GM19240 (cell line): ENCODE measurements at regions not wholly inside any gene's neighbourhood (a gene's known extent, or its start where the extent isn't known, plus 50 kb on each side); places are given as distances from the start of the nearest gene placed in this dataset.
"Not testable (repeated sequence)": the region's sequence is repeated elsewhere in the genome, so short reads cannot be mapped to it uniquely, and the experiment has no call there.

ENCODE experiments used
- DNase-seq: peaks from one replicate; pipeline ENCODE4 v3.0.0; 2011; ENCODE audit warnings: low spot score; ENCODE audit not compliant: insufficient read length

DNA sequence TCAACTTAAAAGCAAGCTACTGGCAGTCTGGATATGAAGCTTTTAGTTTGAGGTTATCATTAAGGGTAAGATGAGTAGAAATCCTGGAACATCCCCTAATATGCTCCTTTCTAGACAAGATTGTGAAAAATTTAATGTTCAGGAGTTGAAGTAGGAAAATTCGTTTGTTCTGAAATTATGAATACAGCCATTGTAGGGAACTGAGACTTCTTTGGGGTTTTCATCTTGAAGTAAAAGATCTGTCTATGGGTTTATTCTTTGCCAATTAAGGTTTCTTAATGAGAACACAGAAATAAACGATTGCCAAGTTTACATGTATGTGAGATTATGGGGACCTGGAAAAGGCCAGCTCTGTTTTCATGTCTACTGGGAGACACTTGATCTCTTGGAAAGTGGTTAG lies 225.6 kb upstream of the MOCS1 start:
- DNase-seq: no peak

DNA sequence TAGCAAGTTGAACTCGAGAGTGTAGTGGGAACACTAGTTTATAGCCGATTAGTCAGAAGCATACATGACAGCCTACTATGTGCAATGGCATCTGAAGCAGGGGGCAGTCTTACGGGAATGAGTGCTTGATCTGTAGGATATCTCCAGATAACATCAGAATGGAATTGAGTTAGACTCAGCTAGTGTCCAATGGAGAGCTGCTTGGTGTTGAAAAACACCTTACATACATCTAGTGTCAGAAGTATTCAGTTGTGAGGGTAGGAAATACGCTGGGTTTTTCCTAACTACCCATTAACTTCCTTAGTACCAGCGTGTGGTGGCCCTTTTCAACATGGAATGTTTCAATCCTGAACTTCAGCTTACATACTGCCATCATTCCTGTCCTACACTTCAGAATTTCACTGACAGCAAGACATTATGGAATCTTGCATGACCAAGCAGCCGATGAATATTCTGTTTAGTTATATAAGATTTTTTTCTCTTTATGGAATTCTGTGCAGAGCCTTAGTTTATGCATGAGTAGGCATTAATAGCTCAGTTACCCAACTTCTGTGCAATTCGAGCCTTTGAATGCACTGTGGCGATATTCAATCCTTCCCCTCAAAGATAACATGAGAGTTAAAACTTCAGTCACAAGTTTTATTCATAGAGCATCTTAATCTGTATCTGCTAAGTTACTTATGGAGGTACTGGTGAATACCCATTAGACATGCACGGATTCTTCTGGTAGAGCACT lies 218.6 kb upstream of the MOCS1 start:
- DNase-seq: no peak

DNA sequence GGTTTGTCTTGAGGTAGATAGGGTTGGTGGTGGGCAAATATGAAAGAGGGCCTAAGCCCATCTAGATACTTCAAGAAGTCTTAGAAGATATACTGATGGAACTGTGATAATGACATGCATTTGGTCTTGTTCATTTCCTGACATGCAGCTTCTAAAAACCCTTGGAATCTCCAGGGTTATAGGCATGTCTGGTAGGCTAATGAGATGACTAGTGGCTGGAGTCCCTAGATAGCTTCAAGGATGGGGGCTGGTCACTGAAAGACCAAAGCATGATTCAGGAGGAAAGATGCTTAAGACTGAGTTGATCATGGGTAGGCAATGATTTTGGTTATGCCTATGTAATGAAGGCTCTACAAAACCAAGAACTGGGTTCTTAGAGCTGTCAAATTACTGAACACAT lies 217.9 kb upstream of the MOCS1 start:
- no peak for DNase-seq

DNA sequence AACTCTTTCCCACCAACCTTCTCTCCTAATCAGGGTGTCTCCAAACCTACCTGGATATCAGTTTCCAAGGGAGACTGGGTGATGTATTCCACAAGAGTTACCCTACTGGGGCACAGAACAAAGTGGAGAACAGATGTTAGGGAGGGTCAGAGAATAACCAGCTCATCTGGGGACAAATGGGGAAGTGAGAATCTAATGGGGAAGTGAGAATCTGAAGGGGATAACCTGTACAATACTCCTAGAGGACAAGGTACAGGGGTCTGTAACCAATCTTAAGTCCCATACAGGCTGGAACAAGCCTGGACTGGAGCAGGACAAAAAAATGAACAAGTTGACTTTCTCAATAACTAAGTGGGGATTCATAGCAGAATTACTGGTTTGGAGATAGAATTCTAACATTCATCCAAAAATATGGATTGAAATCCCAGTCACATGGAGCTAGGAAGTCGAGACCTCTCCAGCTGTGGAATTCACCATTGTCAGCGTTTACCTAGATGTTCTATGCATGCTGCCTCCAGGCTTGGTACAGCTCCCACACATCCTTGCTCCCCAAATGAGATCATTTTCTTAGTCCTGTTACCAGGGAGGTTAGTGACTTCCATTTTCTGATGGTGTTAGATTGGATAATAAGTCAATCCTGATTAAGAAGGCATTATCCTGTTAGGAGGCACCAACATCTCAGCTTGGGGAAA lies 214.8 kb upstream of the MOCS1 start:
- peak; percentile 57 for DNase-seq

DNA sequence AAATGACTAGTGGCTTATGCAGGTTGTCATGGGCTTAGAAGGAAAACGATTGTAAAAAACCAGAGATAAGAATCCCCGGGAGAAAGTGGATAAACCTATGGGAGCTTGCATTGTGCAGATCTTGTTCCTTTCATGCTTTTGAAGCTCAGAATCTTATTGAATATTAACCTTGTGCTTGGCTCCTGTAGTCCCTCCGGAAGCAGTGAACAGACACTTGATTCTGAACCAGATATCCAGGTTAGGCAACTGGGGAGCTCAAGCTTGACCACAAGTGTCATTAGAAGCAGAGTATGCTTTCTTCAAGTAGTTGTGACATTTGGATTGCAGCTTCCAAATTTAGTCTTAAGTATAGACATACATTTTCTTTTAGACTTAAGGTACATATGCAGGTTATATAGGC lies 212.6 kb upstream of the MOCS1 start:
- DNase-seq: no peak

DNA sequence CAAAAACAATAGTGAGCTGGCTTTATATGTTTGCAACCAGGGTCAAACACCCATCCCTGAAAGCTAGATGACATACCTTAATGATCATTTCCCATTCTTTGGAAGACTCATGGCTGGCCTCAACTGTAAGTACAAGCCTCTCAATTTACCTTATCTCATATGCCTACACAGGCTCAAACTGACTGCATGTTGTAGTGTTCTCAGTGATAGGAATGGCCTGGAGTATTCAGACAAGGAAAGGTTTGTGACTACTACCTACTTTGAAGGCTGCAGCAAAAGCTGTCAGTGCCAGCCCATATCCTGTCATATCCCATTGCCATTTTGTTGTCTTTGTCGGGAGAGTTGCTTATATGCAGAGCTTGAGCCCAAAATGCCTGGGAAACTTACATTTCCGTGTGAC lies 205.2 kb upstream of the MOCS1 start:
- DNase-seq: no peak

DNA sequence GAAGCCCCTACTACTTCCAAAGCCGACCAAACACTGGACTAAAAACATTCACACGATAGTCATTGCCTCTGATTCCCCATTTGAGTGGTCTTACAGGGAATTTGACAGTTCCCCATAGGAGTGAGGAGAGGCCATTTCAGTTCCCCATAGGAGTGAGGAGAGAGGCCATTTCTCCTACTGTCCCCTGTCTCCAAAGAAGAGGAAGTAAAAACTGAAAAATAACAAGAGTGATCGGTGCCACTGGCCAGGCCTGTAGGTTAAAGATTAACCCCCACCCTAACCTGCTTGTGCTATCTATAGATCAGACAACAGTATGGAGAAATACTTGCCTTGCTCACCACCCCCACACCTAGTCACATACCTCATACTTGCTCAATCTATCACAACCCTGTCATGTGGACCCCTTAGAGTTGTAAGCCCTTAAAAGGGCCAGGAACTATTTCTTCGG lies 204.0 kb upstream of the MOCS1 start:
- DNase-seq: no peak

DNA sequence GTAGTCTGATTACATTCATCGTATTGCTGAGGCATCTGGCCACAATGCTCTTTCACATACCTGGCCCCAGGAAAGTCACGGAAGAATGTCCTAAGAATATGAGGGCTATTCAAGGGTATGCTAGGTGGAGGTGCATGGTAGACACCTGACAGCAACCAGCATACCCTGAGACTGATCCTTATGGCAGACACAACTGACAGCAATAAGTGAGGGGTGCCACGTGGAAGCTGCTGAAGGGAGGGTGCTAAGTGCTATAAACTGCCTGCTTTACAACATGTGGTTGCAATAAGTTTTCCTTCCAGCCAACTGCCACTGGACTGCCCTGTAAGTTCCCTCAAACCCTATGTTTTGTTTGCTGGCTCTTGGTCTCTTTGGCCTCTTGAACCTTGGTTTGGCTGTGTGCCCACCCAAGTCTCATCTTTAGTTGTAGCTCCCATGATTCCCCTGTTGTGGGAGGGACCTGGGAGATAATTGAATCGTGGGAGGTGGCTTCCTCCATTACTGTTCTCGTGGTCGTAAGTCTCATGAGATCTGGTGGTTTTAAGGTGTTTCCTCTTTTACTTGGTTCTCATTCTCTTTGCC lies 201.3 kb upstream of the MOCS1 start:
- no peak for DNase-seq

DNA sequence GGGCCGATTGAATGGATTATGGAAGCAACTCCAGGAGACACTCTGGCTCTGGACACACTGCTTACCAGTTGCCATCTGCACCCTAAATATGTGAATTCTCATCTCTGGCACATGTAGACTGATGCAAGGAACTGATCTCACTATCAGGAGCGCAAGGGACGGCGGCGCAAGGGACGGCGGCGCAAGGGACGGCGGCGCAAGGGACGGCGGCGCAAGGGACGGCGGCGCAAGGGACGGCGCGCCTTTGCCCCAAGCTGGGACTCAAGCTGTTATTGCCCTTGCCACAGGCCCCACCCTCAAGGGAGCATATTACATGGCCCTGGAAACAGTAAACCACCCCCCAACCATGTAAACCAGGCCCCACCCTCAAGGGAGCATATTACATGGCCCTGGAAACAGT lies 199.7 kb upstream of the MOCS1 start:
- DNase-seq: not testable (repeated sequence)

DNA sequence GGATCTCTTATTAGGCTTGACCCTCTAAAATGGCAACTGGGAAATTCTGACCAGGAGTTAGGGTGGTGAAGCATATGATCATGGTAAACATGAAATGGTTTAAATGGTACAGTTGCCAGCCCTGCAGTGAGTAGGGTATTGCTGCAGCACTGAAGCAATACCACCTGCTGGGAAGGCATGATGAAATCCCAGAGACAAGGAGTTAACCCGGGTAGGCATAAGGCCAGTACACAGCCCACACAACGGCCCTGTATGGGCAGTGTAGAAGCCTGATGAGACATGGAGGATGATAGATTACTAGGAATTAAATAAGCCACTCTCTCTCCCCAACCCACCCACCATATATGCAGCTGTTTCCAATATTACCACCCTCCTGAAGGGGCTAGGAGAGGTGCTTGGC lies 197.4 kb upstream of the MOCS1 start:
- DNase-seq: no peak

DNA sequence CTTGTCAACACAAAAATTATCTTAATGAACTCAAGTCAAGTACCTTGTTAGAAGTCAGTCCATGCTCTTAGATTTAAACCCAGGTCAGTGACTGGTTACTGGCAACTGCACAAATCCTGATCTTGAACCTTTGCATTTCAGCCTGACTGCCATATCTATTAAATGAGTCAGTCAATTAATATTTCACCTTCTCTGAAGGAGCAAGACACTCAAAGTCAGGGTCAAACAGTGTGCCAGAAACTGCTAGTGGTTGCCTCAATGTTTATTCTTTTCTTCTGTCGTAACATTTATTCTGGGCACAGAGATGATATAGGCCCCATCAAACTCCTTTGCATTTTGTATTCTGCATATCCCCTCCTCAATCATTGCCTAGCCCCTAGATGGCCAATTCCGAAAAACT lies 193.9 kb upstream of the MOCS1 start:
- no peak for DNase-seq

DNA sequence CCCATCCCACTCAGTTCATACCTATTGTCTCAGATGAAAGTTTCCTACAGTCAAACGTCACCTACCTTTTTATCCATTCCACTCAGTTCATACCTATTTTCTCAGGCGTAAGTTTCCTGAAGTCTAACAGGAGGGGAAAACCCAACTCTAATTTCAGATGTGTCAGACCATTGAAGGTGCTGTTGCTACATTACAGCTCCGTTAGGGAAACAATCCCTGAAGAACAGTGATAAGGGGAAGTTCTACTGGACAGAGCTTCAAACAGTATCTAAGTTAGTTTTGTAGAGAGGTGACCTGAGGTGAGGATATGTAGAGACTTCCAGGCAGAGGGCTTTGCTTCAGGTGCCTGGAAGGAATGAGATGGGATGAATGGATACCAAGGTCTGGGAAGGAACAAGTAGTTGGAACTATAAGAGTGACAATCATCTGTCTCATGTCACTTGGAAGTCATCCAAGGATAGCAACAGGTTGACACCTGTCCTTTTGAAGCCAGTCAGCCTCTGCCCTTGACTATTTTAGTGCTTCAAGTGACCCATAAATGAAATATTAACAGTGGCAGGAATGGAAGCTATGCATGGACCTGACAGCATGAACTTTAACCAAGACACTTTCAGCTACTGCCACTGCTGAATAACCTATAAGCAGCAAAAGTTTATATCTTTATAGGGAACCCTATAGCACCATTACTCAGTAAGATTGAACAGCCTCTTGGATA lies 191.6 kb upstream of the MOCS1 start:
- no peak for DNase-seq

DNA sequence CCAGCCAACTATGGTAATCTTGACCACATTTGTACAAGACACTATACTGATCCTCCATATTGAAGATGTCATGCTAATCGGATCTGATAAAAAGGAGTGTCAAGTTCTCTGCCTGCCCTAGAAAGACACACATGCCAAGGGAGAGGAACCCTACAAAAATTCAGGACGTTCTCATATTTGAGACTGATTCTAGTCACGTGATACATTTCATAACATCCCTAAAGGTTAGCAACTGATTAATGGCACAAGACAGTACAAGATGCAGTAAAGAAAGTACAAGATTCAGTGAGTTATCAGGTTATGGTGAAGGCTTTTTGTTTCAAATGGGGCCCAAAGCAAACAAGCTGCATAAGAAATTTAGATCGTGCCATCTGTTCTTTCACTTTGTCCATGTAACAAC lies 190.7 kb upstream of the MOCS1 start:
- DNase-seq: no peak

DNA sequence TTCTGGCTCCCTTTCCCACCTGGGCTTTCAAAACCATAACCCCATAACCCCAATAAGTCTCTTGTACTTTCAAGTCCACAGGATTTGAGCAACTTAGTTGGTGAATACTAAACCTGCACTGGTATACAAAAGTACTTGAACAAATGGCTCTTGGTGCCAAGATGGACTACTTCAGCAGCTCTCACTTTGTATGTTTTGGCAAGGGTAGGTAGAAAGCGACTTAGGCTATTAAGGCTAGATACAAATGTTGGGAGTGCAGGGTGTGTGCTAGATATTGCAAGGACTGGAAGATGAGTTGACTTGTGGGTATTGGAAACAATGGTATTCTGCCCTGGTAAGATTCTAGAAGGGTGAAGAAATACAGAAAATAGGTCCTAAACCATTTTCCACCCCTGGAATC lies 182.6 kb upstream of the MOCS1 start:
- DNase-seq: no peak

DNA sequence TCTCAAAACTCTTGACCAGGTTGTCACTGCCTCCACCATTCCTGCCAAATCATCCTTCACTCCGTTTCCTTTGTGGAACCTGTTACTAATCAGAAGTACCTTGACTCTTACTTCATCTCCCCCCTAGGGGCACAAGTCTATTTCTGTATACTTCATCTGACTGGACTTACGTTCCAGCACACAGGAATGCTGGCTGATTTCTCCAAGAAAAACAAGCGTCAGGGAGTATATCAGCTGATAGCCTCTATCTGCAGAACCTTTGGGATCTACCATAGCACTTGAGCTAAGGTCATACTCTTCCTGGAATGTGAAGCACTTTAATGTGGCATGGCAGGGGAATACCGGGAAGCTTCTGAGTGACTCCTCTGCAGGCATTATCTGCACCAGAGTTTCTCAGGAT lies 178.1 kb upstream of the MOCS1 start:
- DNase-seq: no peak

DNA sequence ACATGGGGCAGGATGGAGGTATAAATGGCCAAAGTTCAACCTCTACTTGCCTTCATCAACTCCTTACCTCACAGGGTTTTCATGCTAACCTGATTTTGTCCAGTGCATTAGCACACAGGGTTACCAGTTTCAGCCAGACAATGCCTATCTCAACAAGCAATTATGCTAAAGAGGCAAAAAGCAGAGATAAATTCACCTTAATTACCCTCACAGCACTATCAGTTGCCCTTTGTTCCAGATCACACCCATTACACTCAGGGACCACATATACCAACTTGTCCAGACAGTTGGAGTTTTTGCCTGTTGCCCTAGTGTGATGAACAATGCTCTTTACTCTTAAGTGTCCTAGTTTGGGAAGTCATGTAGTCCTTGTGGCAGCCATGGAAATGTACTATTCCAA lies 174.5 kb upstream of the MOCS1 start:
- no peak for DNase-seq

DNA sequence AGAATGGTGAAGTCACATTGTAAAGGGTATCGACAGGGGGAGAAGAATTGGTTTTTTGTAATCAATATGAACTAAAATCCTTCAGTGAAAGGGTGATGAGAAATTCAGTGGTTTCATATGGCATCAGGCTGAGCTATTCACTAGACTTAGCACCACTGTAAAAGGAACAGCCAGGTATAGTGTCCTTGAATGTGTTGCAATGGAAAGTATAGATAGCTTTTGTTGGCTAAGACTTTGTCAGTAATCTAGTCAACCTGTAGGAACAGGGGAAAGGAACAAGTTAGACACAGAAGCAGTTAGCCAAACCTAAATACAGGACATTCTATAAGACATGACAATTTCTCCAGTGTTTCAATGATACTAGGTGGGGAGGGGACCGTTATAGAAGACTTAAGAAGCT lies 172.6 kb upstream of the MOCS1 start:
- no peak for DNase-seq

DNA sequence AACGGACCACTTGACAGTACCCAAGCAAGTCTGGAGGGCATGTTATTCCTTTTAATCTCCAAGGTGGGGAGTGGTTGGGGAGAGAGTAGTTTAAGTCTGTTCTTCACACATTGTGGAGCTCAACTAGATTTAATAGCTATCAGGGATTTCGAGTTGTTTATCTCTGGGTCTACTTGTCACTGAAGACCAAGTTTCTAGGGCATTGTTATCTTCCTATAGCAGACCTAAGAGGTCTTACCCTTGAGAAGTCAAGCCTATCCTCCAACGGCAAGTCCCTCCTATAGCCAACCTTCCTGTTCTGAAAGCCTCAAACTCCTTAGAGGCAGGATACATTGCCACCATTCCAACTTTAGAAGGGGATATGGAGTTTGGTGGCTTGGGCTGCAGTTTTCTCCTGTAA lies 164.5 kb upstream of the MOCS1 start:
- no peak for DNase-seq

DNA sequence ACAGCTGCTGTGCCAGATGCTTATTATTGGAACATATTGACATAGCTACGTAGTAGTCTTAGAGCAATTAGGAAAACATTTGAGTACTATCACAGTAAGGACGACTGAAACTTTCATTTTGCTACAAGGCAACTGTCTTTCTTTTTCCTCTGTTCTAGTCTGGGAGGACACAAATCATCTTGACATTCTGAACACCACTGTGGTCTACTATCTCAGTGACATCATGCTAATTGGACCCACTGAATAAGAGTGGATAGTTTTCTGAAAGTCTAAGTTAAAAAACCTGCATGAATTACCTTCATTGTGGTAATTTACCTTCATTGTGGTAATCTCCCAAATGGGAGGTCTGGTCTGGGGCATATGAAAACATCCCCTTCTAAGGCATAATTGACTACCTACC lies 163.3 kb upstream of the MOCS1 start:
- no peak for DNase-seq

DNA sequence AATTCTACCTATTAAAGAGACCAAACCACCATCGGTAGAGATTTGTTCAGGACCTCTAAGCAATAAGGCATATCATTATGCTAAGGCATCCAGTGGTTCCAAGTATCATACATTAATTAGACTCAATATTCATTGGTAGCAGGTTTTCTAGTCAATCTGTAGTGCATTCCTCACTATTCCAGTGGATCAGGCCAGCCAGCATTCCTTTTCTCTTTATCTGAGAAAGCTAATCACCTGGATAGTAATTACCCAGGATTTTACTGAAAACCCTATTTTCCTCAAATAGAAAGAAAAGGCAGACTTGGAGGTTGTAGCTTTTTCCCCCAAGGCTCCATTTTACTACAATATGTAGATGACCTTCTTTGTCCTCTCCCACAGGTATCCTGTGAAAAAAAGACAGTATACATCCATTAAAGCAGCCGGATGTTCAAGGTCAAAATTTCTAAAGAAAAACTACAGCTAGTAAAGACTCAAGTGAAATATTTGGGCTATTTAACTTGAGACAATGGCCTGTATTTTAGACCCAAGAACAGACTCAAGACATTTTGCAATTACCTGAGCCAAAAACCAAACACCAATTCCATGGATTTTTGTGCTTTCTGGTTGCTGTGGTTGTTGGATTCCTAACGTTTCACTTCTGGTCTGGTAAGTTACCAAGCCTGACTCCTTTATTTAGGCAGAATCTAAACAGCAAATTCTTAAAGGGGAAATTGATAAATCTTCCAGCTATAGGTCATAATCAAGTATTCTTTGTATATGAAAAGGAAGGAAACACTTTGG lies 149.1 kb upstream of the MOCS1 start:
- no peak for DNase-seq

DNA sequence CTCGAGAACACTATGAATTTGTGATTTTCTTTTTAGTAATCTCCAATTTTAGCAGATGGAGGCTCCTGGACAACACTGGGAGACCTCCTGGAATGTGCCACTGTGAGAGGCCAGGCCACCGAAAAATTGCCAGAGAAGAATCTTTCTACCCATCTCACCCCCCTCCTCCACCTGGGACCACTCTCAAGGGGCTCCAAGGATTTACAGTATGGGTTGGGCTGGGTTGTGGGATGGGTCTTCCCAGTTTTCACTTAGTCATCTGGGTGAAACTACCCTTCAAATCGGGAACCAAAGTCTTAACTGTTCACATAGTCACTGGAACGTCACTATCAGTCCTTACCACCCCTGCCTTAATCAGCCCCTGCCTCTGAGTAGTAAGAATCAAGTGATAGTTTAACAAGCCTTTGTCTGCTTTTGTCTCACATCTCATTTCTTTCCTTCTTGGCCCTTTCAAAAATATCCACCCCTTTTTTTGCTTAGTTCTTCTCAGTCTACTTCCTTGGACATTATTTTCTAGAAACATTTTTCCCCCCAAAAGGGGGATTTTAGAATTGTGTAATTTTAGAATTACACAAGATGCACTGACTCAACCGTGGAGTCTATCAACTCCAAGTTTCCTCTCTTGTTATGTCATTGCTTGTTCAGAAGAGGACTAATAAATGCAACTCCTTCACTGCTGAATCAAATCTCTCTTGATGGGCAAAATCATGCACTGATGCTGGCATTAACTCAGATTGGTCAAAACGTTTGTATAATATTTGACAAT lies 148.2 kb upstream of the MOCS1 start:
- DNase-seq: no peak
